Liver (tissue), 8 donors: ENCODE measurements at regions not wholly inside any gene's neighbourhood (a gene's known extent, or its start where the extent isn't known, plus 50 kb on each side); places are given as distances from the start of the nearest gene placed in this dataset.

Experiments
- DNase-seq: peaks from one replicate; pipeline ENCODE4 v3.0.0-alpha.2; 2017; ENCODE audit warnings: low spot score
- H3K27ac ChIP-seq, 2 donors: one replicate each; pipeline ENCODE4 v1.7.0; 2013; ENCODE audit warnings: inconsistent platforms in 2 of 2, low read length in 2 of 2, control low read depth in 1 of 2, low read depth in 1 of 2, mild to moderate bottlenecking in 1 of 2
- H3K27me3 ChIP-seq, 4 donors: one replicate each; pipeline versions ENCODE4 v1.6.1 to v1.7.0; 2013; ENCODE audit warnings: low read length in 3 of 4, inconsistent platforms in 1 of 4, mild to moderate bottlenecking in 1 of 4, moderate library complexity in 1 of 4; ENCODE audit not compliant: control insufficient read depth in 4 of 4, insufficient read depth in 4 of 4
- H3K36me3 ChIP-seq, 4 donors: one replicate each; pipeline versions ENCODE4 v1.6.1 to v1.7.0; 2013; ENCODE audit warnings: low read length in 3 of 4, mild to moderate bottlenecking in 3 of 4, low read depth in 1 of 4, moderate library complexity in 1 of 4; ENCODE audit not compliant: control insufficient read depth in 4 of 4, insufficient read depth in 3 of 4
- H3K4me1 ChIP-seq, 4 donors: one replicate each; pipeline versions ENCODE4 v1.6.1 to v1.7.0; 2013; ENCODE audit warnings: low read length in 3 of 4, mild to moderate bottlenecking in 3 of 4, moderate library complexity in 1 of 4; ENCODE audit not compliant: control insufficient read depth in 4 of 4, insufficient read depth in 4 of 4
- H3K4me3 ChIP-seq, 3 donors: one replicate each; pipeline versions ENCODE4 v1.6.1 to v1.7.0; 2013; ENCODE audit warnings: low read length in 3 of 3, control low read depth in 1 of 3, low read depth in 1 of 3, mild to moderate bottlenecking in 1 of 3
- H3K9ac ChIP-seq, 2 donors: one replicate each; pipeline ENCODE4 v1.7.0; 2013; ENCODE audit warnings: low read length in 2 of 2, mild to moderate bottlenecking in 2 of 2, moderate library complexity in 2 of 2, control low read depth in 1 of 2, low read depth in 1 of 2
- H3K9me3 ChIP-seq, 4 donors: one replicate each; pipeline versions ENCODE4 v1.6.1 to v1.7.0; 2013; ENCODE audit warnings: low read length in 3 of 4; ENCODE audit not compliant: control insufficient read depth in 4 of 4
- ATF3 ChIP-seq: IDR thresholded peaks from 2 replicates; pipeline ENCODE4 v1.6.1; 2016; ENCODE audit warnings: antibody characterized with exemption
- CTCF ChIP-seq: fragments of 150-350 bp; IDR thresholded peaks from 2 replicates; pipeline ENCODE4 v1.5.1; 2017; ENCODE audit warnings: improper control_type of control experiment, low read depth, low read length; ENCODE audit not compliant: missing input control
- EGR1 ChIP-seq, 2 donors: IDR thresholded peaks; 2 replicates each; pipeline ENCODE4 v1.6.1; 2016 to 2018; ENCODE audit warnings: antibody characterized with exemption in 2 of 2, low read depth in 2 of 2
- FOXA1 ChIP-seq: IDR thresholded peaks from 2 replicates; pipeline ENCODE4 v1.6.1; 2016; ENCODE audit warnings: antibody characterized with exemption
- FOXA2 ChIP-seq: IDR thresholded peaks from 2 replicates; pipeline ENCODE4 v1.6.1; 2016; ENCODE audit warnings: antibody characterized with exemption
- GABPA ChIP-seq, 2 donors: IDR thresholded peaks in 1 of 2; conservative IDR thresholded peaks in 1 of 2; 2 replicates each; pipeline ENCODE4 v1.6.1; 2016; ENCODE audit warnings: antibody characterized with exemption in 2 of 2, mild to moderate bottlenecking in 1 of 2, moderate library complexity in 1 of 2
- HNF4A ChIP-seq, 2 donors: conservative IDR thresholded peaks; 2 replicates each; pipeline ENCODE4 v1.6.1; 2016; ENCODE audit warnings: antibody characterized with exemption in 2 of 2, mild to moderate bottlenecking in 2 of 2
- HNF4G ChIP-seq: IDR thresholded peaks from 2 replicates; pipeline ENCODE4 v1.6.1; 2016; ENCODE audit warnings: antibody characterized with exemption
- MAX ChIP-seq: IDR thresholded peaks from 2 replicates; pipeline ENCODE4 v1.6.1; 2016; ENCODE audit warnings: antibody characterized with exemption
- NR2F2 ChIP-seq: IDR thresholded peaks from 2 replicates; pipeline ENCODE4 v1.6.1; 2016; ENCODE audit warnings: antibody characterized with exemption
- RAD21 ChIP-seq, 2 donors: IDR thresholded peaks; 2 replicates each; pipeline ENCODE4 v1.6.1; 2016; ENCODE audit warnings: antibody characterized with exemption in 2 of 2, mild to moderate bottlenecking in 2 of 2
- REST ChIP-seq: IDR thresholded peaks from 2 replicates; pipeline ENCODE4 v1.6.1; 2016; ENCODE audit warnings: antibody characterized with exemption, mild to moderate bottlenecking
- RXRA ChIP-seq, 2 donors: IDR thresholded peaks; 2 replicates each; pipeline ENCODE4 v1.6.1; 2017 to 2018; ENCODE audit warnings: antibody characterized with exemption in 2 of 2, mild to moderate bottlenecking in 1 of 2
- SP1 ChIP-seq: IDR thresholded peaks from 2 replicates; pipeline ENCODE4 v1.6.1; 2018; ENCODE audit warnings: antibody characterized with exemption, mild to moderate bottlenecking
- TAF1 ChIP-seq: conservative IDR thresholded peaks from 2 replicates; pipeline ENCODE4 v1.6.1; 2016; ENCODE audit warnings: antibody characterized with exemption, mild to moderate bottlenecking
- ZBTB33 ChIP-seq: IDR thresholded peaks from 2 replicates; pipeline ENCODE4 v1.6.1; 2016; ENCODE audit warnings: antibody characterized with exemption
- WGBS: extraction: QIAGEN DNeasy Blood & Tissue Kit; methylation state at CpG from one replicate; pipeline ENCODE4 v1.1.7; 2013; 5-methylcytosine and 5-hydroxymethylcytosine counted together
- donor health status: healthy.
- donor health status: healthy.
- donor health status: healthy.
- donor health status: healthy.
- donor health status: healthy.

- no peak for TF ChIP-seq FOXA1
- TF ChIP-seq HNF4G, result no peak
- TF ChIP-seq HNF4A (conservative IDR thresholded peaks at IDR 0.05), result no peak
- no peak for TF ChIP-seq FOXA2
- no peak for TF ChIP-seq RXRA (IDR thresholded peaks at IDR 0.05)
- TF ChIP-seq ATF3, result no peak
Measured at GRCh38 chr2:234638966-234639365, 142.1 kb upstream of the ARL4C start (continued).

GRCh38 chr2:234635284-234635683, 138.4 kb upstream of the ARL4C start:
- Histone ChIP-seq H3K27ac (no peak overlapping the region), H3K9me3 (no peaks in the 10 kb centered on the region), H3K36me3 (no peaks in the 10 kb centered on the region), H3K9ac (no peak overlapping the region), H3K4me1 (no peaks in the 10 kb centered on the region), H3K27me3 (no peaks in the 10 kb centered on the region), H3K4me3 (no peak overlapping the region)
- DNase-seq, result no peak
- TF ChIP-seq RXRA (IDR thresholded peaks at IDR 0.05) (no peak), ZBTB33 (no peak), GABPA (IDR thresholded peaks at IDR 0.05 in 1 of 2, conservative IDR thresholded peaks at IDR 0.05 in 1 of 2) (no peak), CTCF (peak; percentile 19), RAD21 (IDR thresholded peaks at IDR 0.05) (peak; percentile 71 to 79), EGR1 (IDR thresholded peaks at IDR 0.05; ENCODE audit: low read depth in 2 of 2) (no peak)
- 97% methylated on average over 1 of the region's 1 CpG for WGBS

GRCh38 chr2:234633581-234634230, 136.8 kb upstream of the ARL4C start:
- 76% methylated on average over 9 of the region's 9 CpGs for WGBS
- no peaks in the 10 kb centered on the region for H3K9me3 ChIP-seq
- no peaks in the 10 kb centered on the region for H3K27me3 ChIP-seq
- H3K27ac ChIP-seq, result no peak overlapping the region
- H3K36me3 ChIP-seq, result no peaks in the 10 kb centered on the region
- no peak overlapping the region for H3K9ac ChIP-seq
- no peak for DNase-seq
- H3K4me3 ChIP-seq, result no peak overlapping the region
- H3K4me1 ChIP-seq, result no peaks in the 10 kb centered on the region
- TF ChIP-seq TAF1, result no peak
- TF ChIP-seq CTCF, result no peak
- no peak for TF ChIP-seq NR2F2
- TF ChIP-seq ZBTB33, result no peak
- no peak for TF ChIP-seq FOXA1
- TF ChIP-seq HNF4G, result no peak
- no peak for TF ChIP-seq SP1
- TF ChIP-seq HNF4A (conservative IDR thresholded peaks at IDR 0.05), result no peak
- no peak for TF ChIP-seq RXRA (IDR thresholded peaks at IDR 0.05)
- TF ChIP-seq ATF3, result no peak
- TF ChIP-seq EGR1 (IDR thresholded peaks at IDR 0.05; ENCODE audit: low read depth in 2 of 2), result no peak
- TF ChIP-seq MAX, result no peak
- TF ChIP-seq REST, result no peak
- TF ChIP-seq GABPA (IDR thresholded peaks at IDR 0.05 in 1 of 2, conservative IDR thresholded peaks at IDR 0.05 in 1 of 2), result no peak
